Activated gamma-delta T cell (primary cell): ENCODE measurements at regions not wholly inside any gene's neighbourhood (a gene's known extent, or its start where the extent isn't known, plus 50 kb on each side); places are given as distances from the start of the nearest gene placed in this dataset.

Experiments
- DNase-seq: peaks from one replicate; lab custom pipeline; 2025; lab: John Stamatoyannopoulos, UW

DNA sequence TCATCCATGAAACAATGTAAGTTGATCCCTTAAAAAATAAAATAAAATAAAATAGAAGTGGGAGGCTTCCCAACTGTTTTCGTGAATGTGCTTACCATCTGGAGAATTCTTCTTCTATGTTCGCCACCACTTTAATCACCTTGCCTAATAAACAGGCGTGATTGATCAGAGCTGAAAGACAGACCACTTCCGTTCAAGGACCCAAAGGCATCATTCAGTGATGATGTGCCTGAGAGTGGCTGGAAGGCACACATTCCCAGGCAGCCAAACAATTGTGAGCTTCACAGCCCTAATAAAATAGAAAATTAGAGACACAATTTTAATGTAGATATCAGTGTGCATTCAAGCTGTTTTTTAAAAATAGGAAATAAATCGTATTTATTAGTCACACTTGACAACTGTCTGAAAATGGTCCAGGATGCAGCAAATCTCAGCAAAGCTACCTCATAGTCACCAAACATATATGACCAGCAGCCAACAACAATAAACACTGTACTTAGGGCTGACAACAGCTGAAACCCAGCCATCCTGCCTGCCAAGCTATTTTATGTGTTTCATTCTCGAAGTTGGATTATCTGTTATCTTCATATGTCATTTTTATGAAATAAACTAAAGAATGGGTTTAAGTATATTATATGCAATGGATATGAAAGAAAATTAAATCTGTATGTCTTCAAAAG is 163.2 kb upstream of the FAM9B start:
- DNase-seq, result no peak

DNA sequence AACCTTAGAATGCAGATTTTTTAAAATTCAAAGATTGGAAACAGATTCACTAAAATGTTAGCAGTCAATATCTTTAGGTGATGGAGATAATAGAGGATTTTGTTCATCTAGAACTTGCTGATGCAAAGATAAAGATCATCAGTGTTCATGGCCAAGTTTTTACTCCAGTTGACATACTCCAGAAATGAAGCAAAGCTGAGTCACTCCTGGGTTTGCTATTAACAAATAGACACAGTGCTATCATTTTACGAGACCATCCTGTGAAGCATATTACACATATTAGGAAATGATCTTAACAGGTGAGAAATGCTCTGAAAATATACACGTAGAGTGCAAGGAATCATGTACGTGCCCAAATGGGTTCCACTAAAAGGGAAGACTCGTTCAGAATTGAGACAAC is 170.6 kb upstream of the FAM9B start:
- no peak for DNase-seq

- DNase-seq, result no peak
These were observed 171.8 kb upstream of the FAM9B start for GRCh38 chrX:9205599-9206223.

DNA sequence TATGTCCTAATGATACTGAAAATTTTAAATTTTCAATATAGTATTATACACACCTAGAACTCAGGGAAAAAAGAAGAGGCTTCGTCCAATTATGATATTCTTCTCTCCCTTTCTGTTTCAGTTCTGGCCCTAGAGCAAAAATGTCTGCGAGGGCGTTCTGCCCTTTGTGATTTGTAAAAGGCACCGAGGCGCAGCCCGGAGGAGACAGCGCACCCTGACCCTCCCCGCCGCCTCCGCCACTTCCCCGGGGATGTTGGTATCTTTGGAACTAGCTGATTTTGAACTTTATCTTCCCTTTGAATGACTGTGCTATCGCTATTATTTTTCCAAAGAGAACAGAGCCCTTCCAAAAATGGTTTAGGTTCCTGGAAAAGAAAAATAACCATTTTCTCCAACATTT is 173.2 kb upstream of the FAM9B start:
- DNase-seq, result no peak

GRCh38 chrX:9211269-9211668 is 177.3 kb upstream of the FAM9B start:
- no peak for DNase-seq

DNA sequence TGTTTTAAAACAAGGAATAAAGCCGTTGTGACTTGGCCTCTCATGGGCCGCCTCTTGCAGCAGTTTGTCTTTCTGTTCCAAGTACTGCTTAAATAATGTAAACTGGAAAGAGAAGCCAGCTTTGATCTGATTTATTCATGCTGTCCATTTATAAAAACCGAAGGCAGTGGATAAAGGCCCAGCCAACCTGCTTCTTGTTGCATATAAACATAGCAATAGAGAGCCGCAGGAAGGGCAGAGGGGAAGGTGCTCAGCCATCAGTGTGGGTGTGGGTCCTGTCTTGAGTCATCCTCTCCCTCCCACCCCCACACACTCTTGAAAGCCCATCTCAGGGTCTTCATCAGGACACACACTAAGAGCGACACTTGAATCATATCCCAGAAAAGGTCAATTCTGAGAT is 187.9 kb upstream of the FAM9B start:
- DNase-seq, result no peak

GRCh38 chrX:9222299-9222698 is 188.4 kb upstream of the FAM9B start:
- no peak for DNase-seq

GRCh38 chrX:9227276-9227675 is 193.3 kb upstream of the FAM9B start:
- DNase-seq, result no peak

GRCh38 chrX:9231491-9231890 is 197.6 kb upstream of the FAM9B start:
- no peak for DNase-seq

DNA sequence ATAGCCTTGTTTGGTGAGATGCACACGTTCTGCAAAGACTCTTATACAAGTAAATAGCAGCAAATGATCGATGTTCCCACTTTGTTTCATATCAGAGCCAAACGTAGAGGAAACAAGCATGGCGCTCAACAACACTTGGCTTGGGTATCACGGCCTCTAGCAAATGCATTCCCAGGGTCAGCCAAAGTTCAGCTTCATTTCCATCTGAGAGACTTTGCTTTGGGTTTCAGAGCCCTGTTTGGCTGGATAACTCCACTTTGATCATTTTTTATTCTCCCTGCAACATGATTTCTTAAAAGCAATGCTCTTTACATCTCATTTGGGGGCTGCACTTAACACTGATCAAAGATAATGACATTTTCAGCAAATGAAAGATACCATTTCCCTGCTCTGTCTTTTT is 199.2 kb upstream of the FAM9B start:
- no peak for DNase-seq

DNA sequence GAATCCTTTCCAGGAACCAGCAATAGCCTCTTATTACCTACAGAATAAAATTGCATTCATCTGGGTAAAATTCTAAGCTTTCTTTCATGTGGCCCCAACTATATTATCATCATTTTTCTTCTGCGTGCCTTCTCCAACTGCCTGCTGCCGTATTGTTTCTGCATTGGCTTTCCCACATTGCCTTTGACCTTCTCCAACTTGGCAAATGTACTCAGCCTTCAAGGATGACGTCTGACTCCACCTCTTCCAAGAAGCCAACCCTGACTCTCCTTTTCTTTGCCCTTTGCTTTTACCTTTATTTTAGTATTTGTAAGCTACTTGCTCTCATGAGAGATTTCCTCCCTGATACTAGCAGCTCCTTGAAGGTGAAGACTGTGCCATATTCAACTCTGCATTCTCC is 200.4 kb upstream of the FAM9B start:
- DNase-seq, result no peak

- DNase-seq, result no peak
These were observed 201.8 kb upstream of the FAM9B start for GRCh38 chrX:9235722-9236121.

DNA sequence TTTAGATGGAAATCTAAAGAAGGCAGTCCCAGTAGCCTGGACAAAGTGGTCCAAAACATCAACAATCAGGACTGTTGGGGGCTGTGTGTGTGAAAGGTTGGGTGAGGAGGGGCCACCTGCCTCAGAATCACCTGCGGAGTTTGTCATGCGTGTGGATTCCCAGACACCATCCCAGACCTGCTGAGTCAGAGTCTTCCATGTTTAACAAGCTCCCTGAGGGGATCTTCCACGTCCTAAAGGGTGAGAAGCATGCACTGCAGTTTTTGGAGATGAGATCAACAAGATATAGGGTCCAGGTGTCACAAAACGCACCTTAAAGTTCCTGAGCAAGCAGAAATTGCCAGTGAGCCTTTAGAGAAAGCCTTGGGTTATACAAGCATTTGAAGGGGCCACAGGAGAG is 207.0 kb upstream of the FAM9B start:
- DNase-seq, result no peak

DNA sequence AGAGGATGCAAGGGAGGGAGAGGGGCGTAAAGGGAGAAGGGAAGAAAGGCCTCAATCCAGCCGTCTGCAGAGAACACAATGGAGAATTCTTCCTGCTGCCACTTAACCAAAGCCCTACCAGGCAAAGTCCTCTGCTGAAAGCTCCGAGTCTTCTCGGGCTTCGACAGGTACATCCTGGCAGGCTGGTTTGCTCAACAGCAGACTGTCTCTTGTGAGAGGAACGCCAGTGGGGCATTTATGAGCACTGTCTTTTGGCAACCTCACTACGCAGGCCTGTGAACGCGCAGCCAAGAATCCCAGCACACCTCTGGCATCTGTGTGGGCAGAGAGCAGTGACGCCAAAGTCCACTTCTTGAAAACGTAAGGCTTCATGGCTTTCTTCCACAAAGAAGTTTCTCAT is 207.5 kb upstream of the FAM9B start:
- no peak for DNase-seq

- no peak for DNase-seq
These were observed 215.3 kb upstream of the FAM9B start for GRCh38 chrX:9249051-9249846.

DNA sequence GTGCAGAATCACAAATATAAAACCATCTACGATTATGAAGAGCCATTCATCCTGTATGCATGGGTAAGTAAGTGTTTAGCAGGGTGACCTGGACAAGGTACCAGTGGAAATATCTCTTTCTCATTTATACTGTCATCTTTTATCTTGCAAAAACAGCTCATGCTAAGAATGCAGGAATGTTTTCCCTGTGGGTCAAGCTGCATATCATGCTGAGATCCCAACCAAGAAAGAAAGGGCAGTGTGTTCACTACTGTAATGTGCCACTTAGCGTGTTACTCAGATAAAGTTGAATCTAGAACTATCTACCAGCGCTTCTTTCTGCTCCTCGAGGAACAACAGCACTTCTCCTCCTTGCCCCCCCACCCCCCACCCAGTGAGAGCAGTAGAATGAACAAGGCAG is 212.7 kb upstream of the TBL1X start:
- no peak for DNase-seq

- no peak for DNase-seq
These were observed 211.6 kb upstream of the TBL1X start for GRCh38 chrX:9253211-9253610.

DNA sequence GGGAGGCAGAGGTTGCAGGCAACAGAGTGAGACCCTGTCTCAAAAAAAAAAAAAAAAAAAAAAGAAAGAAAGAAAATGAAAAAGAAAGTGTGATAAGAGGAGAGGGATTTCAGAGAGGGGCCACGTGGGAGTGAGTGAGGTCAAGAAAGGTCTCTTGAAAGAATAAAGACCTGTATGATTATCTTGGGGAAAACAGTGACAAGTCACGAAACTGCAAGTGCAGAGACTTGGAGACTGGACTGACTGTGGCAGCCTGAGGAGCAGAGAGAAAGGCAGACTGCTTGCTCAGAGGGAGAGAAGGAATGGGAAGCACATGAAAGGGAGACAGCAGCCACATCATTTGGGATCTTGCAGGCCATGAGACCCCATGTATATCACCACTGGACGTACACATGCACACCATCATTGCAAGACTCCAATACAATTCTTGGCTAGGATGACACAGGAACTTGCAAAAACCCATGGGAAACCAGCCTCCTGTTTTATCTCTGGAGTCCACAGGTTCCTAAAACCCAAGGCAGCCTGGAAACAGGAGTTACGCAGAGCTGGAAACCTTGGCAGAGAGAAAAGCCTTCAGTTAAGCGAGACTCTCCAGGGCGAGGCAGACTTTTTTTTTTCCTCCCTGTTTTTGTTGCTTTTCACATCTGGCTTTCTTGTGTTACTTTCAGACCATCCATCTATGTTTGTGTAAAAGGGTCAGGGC is 207.0 kb upstream of the TBL1X start:
- DNase-seq, result no peak

GRCh38 chrX:9258421-9259104 is 206.3 kb upstream of the TBL1X start:
- DNase-seq, result no peak

GRCh38 chrX:9260603-9261002 is 204.3 kb upstream of the TBL1X start:
- DNase-seq, result no peak

DNA sequence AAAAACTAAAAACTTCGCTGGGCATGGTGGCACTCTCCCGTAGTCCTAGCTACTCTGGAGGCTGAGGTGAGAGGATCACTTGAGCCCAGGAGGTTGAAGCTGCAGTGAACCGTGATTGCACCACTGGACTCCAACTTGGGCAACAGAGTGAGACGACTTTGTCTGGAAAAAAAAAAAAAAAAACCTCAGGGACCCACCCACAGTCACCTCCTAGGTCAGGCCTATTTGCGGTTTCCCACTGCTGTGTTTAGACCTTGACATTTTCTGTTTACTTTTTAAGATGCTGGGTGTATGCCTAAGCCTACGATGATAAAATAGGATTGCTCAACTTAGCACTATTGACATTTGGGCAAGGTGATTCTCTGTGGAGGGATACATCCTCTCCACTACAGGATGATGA is 197.4 kb upstream of the TBL1X start:
- DNase-seq, result no peak

GRCh38 chrX:9269134-9269533 is 195.7 kb upstream of the TBL1X start:
- no peak for DNase-seq
